ENCODE measurements at regions not wholly inside any gene's neighbourhood (a gene's known extent, or its start where the extent isn't known, plus 50 kb on each side); places are given as distances from the start of the nearest gene placed in this dataset.

- H3K36me3 Mint-ChIP-seq: no peaks in the 10 kb centered on the region
- H3K4me1 Mint-ChIP-seq: peaks cover 46% of the 10 kb centered on the region
- H3K27me3 Mint-ChIP-seq (ENCODE audit: low read depth): no peaks in the 10 kb centered on the region; the same call in 1 of the 2 replicates
- ChIA-PET CTCF (no interaction called here), POLR2A (no interaction called here)
- no peak overlapping the region for H3K4me3 Mint-ChIP-seq
- ATAC-seq (no peak), DNase-seq (ENCODE audit: low spot score) (no peak)
- no peak overlapping the region for H3K27ac Mint-ChIP-seq
- TF ChIP-seq CBFB (CRISPR knock-in tag; IDR thresholded peaks at IDR 0.05; ENCODE audit: low read depth) (no peak), ZNF317 (CRISPR knock-in tag; IDR thresholded peaks at IDR 0.05; ENCODE audit: borderline replicate concordance, low read depth) (no peak), ATF1 (CRISPR knock-in tag; IDR thresholded peaks at IDR 0.05) (no peak), KAT7 (CRISPR knock-in tag; IDR thresholded peaks at IDR 0.05; ENCODE audit: borderline replicate concordance) (no peak), GTF2I (CRISPR knock-in tag; conservative IDR thresholded peaks at IDR 0.05) (no peak), TCF7 (CRISPR knock-in tag; IDR thresholded peaks at IDR 0.05; ENCODE audit: low read depth) (no peak), IRF1 (CRISPR knock-in tag; IDR thresholded peaks at IDR 0.05) (no peak)
- TF ChIP-seq, protein P1, sequence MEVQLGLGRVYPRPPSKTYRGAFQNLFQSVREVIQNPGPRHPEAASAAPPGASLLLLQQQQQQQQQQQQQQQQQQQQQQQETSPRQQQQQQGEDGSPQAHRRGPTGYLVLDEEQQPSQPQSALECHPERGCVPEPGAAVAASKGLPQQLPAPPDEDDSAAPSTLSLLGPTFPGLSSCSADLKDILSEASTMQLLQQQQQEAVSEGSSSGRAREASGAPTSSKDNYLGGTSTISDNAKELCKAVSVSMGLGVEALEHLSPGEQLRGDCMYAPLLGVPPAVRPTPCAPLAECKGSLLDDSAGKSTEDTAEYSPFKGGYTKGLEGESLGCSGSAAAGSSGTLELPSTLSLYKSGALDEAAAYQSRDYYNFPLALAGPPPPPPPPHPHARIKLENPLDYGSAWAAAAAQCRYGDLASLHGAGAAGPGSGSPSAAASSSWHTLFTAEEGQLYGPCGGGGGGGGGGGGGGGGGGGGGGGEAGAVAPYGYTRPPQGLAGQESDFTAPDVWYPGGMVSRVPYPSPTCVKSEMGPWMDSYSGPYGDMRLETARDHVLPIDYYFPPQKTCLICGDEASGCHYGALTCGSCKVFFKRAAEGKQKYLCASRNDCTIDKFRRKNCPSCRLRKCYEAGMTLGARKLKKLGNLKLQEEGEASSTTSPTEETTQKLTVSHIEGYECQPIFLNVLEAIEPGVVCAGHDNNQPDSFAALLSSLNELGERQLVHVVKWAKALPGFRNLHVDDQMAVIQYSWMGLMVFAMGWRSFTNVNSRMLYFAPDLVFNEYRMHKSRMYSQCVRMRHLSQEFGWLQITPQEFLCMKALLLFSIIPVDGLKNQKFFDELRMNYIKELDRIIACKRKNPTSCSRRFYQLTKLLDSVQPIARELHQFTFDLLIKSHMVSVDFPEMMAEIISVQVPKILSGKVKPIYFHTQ (CRISPR knock-in tag; IDR thresholded peaks at IDR 0.05): no peak
- H3K9me3 Mint-ChIP-seq: no peaks in the 10 kb centered on the region
These were observed 52.6 kb upstream of the MYCBP2 start for GRCh38 chr13:77379508-77379907.

GRCh38 chr13:77378662-77379061, 51.8 kb upstream of the MYCBP2 start:
- DNase-seq (ENCODE audit: low spot score) (no peak), ATAC-seq (no peak)
- no peaks in the 10 kb centered on the region; the same call in 1 of the 2 replicates for H3K27me3 Mint-ChIP-seq (ENCODE audit: low read depth)
- no peaks in the 10 kb centered on the region for H3K36me3 Mint-ChIP-seq
- H3K4me3 Mint-ChIP-seq: no peak overlapping the region
- H3K27ac Mint-ChIP-seq: no peak overlapping the region
- H3K4me1 Mint-ChIP-seq: peaks cover 45% of the 10 kb centered on the region
- ChIA-PET POLR2A (no interaction called here), CTCF (no interaction called here)
- H3K9me3 Mint-ChIP-seq: no peaks in the 10 kb centered on the region
- TF ChIP-seq TCF7 (CRISPR knock-in tag; IDR thresholded peaks at IDR 0.05; ENCODE audit: low read depth) (no peak), SMAD4 (CRISPR knock-in tag; IDR thresholded peaks at IDR 0.05) (no peak), FOXP1 (CRISPR knock-in tag; IDR thresholded peaks at IDR 0.05; ENCODE audit: borderline replicate concordance) (no peak), ZSCAN18 (CRISPR knock-in tag; IDR thresholded peaks at IDR 0.05) (no peak), SMAD3 (CRISPR knock-in tag; IDR thresholded peaks at IDR 0.05; ENCODE audit: borderline replicate concordance) (no peak), MYBL2 (CRISPR knock-in tag; IDR thresholded peaks at IDR 0.05) (no peak), TP53 (CRISPR knock-in tag; IDR thresholded peaks at IDR 0.05) (no peak)
- TF ChIP-seq, protein P2, sequence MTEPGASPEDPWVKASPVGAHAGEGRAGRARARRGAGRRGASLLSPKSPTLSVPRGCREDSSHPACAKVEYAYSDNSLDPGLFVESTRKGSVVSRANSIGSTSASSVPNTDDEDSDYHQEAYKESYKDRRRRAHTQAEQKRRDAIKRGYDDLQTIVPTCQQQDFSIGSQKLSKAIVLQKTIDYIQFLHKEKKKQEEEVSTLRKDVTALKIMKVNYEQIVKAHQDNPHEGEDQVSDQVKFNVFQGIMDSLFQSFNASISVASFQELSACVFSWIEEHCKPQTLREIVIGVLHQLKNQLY (CRISPR knock-in tag; IDR thresholded peaks at IDR 0.05): no peak
- TF ChIP-seq, protein P3, sequence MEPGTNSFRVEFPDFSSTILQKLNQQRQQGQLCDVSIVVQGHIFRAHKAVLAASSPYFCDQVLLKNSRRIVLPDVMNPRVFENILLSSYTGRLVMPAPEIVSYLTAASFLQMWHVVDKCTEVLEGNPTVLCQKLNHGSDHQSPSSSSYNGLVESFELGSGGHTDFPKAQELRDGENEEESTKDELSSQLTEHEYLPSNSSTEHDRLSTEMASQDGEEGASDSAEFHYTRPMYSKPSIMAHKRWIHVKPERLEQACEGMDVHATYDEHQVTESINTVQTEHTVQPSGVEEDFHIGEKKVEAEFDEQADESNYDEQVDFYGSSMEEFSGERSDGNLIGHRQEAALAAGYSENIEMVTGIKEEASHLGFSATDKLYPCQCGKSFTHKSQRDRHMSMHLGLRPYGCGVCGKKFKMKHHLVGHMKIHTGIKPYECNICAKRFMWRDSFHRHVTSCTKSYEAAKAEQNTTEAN (CRISPR knock-in tag; IDR thresholded peaks at IDR 0.05): no peak
- TF ChIP-seq, protein P4, sequence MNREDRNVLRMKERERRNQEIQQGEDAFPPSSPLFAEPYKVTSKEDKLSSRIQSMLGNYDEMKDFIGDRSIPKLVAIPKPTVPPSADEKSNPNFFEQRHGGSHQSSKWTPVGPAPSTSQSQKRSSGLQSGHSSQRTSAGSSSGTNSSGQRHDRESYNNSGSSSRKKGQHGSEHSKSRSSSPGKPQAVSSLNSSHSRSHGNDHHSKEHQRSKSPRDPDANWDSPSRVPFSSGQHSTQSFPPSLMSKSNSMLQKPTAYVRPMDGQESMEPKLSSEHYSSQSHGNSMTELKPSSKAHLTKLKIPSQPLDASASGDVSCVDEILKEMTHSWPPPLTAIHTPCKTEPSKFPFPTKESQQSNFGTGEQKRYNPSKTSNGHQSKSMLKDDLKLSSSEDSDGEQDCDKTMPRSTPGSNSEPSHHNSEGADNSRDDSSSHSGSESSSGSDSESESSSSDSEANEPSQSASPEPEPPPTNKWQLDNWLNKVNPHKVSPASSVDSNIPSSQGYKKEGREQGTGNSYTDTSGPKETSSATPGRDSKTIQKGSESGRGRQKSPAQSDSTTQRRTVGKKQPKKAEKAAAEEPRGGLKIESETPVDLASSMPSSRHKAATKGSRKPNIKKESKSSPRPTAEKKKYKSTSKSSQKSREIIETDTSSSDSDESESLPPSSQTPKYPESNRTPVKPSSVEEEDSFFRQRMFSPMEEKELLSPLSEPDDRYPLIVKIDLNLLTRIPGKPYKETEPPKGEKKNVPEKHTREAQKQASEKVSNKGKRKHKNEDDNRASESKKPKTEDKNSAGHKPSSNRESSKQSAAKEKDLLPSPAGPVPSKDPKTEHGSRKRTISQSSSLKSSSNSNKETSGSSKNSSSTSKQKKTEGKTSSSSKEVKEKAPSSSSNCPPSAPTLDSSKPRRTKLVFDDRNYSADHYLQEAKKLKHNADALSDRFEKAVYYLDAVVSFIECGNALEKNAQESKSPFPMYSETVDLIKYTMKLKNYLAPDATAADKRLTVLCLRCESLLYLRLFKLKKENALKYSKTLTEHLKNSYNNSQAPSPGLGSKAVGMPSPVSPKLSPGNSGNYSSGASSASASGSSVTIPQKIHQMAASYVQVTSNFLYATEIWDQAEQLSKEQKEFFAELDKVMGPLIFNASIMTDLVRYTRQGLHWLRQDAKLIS (CRISPR knock-in tag; IDR thresholded peaks at IDR 0.05; ENCODE audit: borderline replicate concordance): no peak
- TF ChIP-seq, protein P5, sequence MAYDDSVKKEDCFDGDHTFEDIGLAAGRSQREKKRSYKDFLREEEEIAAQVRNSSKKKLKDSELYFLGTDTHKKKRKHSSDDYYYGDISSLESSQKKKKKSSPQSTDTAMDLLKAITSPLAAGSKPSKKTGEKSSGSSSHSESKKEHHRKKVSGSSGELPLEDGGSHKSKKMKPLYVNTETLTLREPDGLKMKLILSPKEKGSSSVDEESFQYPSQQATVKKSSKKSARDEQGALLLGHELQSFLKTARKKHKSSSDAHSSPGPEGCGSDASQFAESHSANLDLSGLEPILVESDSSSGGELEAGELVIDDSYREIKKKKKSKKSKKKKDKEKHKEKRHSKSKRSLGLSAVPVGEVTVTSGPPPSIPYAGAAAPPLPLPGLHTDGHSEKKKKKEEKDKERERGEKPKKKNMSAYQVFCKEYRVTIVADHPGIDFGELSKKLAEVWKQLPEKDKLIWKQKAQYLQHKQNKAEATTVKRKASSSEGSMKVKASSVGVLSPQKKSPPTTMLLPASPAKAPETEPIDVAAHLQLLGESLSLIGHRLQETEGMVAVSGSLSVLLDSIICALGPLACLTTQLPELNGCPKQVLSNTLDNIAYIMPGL (CRISPR knock-in tag; IDR thresholded peaks at IDR 0.05): no peak
- TF ChIP-seq, protein P6, sequence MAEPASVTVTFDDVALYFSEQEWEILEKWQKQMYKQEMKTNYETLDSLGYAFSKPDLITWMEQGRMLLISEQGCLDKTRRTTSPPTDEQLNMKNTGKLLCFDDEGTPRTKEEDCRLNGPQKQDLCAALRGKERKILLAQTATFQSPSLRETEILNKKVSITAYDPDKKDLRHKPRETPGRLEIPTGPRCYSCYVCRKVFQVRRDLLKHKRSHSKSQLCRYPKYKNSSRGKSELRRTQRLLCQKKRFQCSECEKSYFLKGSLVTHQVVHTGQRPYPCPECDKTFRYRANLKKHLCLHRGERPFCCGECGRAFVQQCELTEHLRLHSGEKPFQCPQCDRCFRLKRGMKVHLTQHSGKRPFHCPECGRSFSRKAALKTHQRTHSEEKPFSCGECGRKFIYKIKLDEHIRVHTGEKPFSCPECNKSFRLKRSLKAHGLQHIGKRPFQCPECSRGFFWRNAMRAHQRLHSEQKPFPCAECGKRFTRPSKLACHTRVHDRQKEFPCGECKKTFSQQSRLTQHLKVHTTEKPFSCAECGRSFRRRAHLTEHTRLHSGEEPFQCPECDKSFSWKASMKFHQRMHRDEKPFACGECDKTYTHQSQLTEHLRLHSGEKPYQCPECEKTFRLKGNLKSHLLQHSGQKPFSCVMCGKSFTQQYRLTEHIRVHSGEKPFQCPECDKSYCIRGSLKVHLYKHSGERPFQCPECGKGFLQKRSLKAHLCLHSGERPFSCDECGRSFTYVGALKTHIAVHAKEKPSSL (CRISPR knock-in tag; conservative IDR thresholded peaks at IDR 0.05): no peak
